Neural cell (in vitro differentiated cells): ENCODE measurements at regions not wholly inside any gene's neighbourhood (a gene's known extent, or its start where the extent isn't known, plus 50 kb on each side); places are given as distances from the start of the nearest gene placed in this dataset.

ENCODE experiments used
- H2AFZ ChIP-seq: fragments of 200-600, 300-800 bp; sonication (generic), shearing (Covaris generic); 2 replicates; pipeline ENCODE4 v1.6.0; 2014; ENCODE audit warnings: low read depth, mild to moderate bottlenecking, antibody characterized with exemption, low read length, moderate library complexity
- H3F3A ChIP-seq: fragments of 200-600 bp; shearing (Covaris generic); 2 replicates; pipeline ENCODE4 v1.6.1; 2016; ENCODE audit warnings: mild to moderate bottlenecking, moderate library complexity, mixed read lengths, antibody characterized with exemption, low read length; ENCODE audit not compliant: insufficient read depth, poor library complexity, severe bottlenecking
- H3K27ac ChIP-seq: fragments of 200-600, 300-800 bp; sonication (generic), shearing (Covaris generic); 2 replicates; pipeline ENCODE4 v1.5.1; 2014; ENCODE audit warnings: mild to moderate bottlenecking, low read length, moderate library complexity
- H3K27me3 ChIP-seq: fragments of 300-800, 200-600 bp; sonication (generic), shearing (Covaris generic); 2 replicates; pipeline ENCODE4 v1.6.0; 2014; ENCODE audit warnings: mild to moderate bottlenecking, low read depth, low read length, moderate library complexity; ENCODE audit not compliant: insufficient read depth
- H3K36me3 ChIP-seq: fragments of 300-800, 200-600 bp; sonication (generic), shearing (Covaris generic); 2 replicates; pipeline ENCODE4 v1.5.1; 2014; ENCODE audit warnings: mild to moderate bottlenecking, antibody characterized with exemption, low read length, moderate library complexity; ENCODE audit not compliant: insufficient read depth
- H3K4me2 ChIP-seq: fragments of 300-800, 200-600 bp; sonication (generic), shearing (Covaris generic); 2 replicates; pipeline ENCODE4 v1.6.0; 2014; ENCODE audit warnings: mild to moderate bottlenecking, low read length
- H3K4me3 ChIP-seq: fragments of 300-800, 200-600 bp; sonication (generic), shearing (Covaris generic); 2 replicates; pipeline ENCODE4 v1.5.1; 2014; ENCODE audit warnings: mild to moderate bottlenecking, low read length, moderate library complexity
- H3K79me2 ChIP-seq: fragments of 200-600 bp; shearing (Covaris generic); replicated peaks from 2 replicates; pipeline ENCODE4 v1.6.0; 2014; ENCODE audit warnings: mild to moderate bottlenecking, low read length, moderate library complexity; ENCODE audit not compliant: insufficient read depth
- H3K9ac ChIP-seq: fragments of 300-800, 200-600 bp; sonication (generic), shearing (Covaris generic); 2 replicates; pipeline ENCODE4 v1.6.1; 2016; ENCODE audit warnings: mild to moderate bottlenecking, low read length, mixed read lengths
- H3K9me2 ChIP-seq: fragments of 200-600 bp; shearing (Covaris generic); 2 replicates; pipeline ENCODE4 v1.6.1; 2016; ENCODE audit warnings: mild to moderate bottlenecking, low read length, mixed read lengths; ENCODE audit not compliant: insufficient read depth
- H3K9me3 ChIP-seq: fragments of 200-600, 300-800 bp; sonication (generic), shearing (Covaris generic); 2 replicates; pipeline ENCODE4 v1.6.1; 2016; ENCODE audit warnings: mild to moderate bottlenecking, mixed run types, low read length, moderate library complexity, mixed read lengths
- H4K20me1 ChIP-seq: fragments of 200-600 bp; shearing (Covaris generic); 2 replicates; pipeline ENCODE4 v1.6.1; 2016; ENCODE audit warnings: mild to moderate bottlenecking, mixed run types; ENCODE audit not compliant: insufficient read depth
- CTCF ChIP-seq: fragments of 450-650 bp; IDR thresholded peaks from 2 replicates; pipeline ENCODE4 v1.5.1; 2014; ENCODE audit warnings: antibody characterized with exemption, mild to moderate bottlenecking, moderate library complexity; ENCODE audit not compliant: poor library complexity, severe bottlenecking
- EP300 ChIP-seq: fragments of 450-650 bp; conservative IDR thresholded peaks from 2 replicates; pipeline ENCODE4 v1.6.1; 2014; ENCODE audit warnings: antibody characterized with exemption, mild to moderate bottlenecking, moderate library complexity; ENCODE audit not compliant: poor library complexity, severe bottlenecking
- EZH2 ChIP-seq: fragments of 200-600, 300-800 bp; shearing (Covaris generic), sonication (generic); IDR thresholded peaks from 2 replicates; pipeline ENCODE4 v1.6.1; 2014; ENCODE audit warnings: antibody characterized with exemption, low read length, borderline replicate concordance, mild to moderate bottlenecking; ENCODE audit not compliant: insufficient read depth, poor library complexity, severe bottlenecking
- MXI1 ChIP-seq: fragments of 450-650 bp; conservative IDR thresholded peaks from 2 replicates; pipeline ENCODE4 v1.6.1; 2014; ENCODE audit warnings: antibody characterized with exemption, mild to moderate bottlenecking; ENCODE audit not compliant: poor library complexity, severe bottlenecking
- POLR2AphosphoS5 ChIP-seq: IDR thresholded peaks from 2 replicates; pipeline ENCODE4 v1.6.1; 2012
- RAD21 ChIP-seq: fragments of 450-650 bp; conservative IDR thresholded peaks from 2 replicates; pipeline ENCODE4 v1.6.1; 2014; ENCODE audit warnings: antibody characterized with exemption, mild to moderate bottlenecking, moderate library complexity
- REST ChIP-seq: IDR thresholded peaks from 2 replicates; pipeline ENCODE4 v1.6.1; 2012; ENCODE audit warnings: borderline replicate concordance
- SMC3 ChIP-seq: fragments of 450-650 bp; conservative IDR thresholded peaks from 2 replicates; pipeline ENCODE4 v1.6.1; 2014; ENCODE audit warnings: antibody characterized with exemption, mild to moderate bottlenecking, moderate library complexity; ENCODE audit not compliant: poor library complexity
- TAF1 ChIP-seq: IDR thresholded peaks from 2 replicates; pipeline ENCODE4 v1.6.1; 2012; ENCODE audit warnings: low read depth

DNA sequence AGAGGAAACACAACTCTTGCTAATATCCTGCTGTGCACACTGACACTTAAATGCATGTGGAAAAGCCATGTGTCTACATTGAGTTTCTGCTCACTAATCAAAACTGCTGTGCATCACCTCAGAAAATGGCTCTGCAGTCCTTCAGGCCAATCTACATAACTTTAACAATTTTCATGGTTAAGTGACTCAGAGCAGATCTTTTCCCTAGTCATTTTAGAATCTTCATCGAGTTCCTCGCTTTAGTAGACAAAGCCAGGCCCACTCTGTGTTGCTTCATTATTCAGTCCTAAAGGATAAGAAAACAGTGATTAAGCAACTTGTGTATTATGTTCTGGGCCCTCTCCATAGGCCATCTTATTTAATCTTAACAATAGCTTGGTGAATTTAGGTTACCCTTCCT lies 250.0 kb downstream of the KCNC2 start:
- Histone ChIP-seq H3K9me2 (no peaks in the 10 kb centered on the region), H2AFZ (no peak overlapping the region), H3K79me2 (no peaks in the 10 kb centered on the region), H3K27ac (no peak overlapping the region), H4K20me1 (no peaks in the 10 kb centered on the region), H3K27me3 (no peaks in the 10 kb centered on the region), H3K9me3 (no peaks in the 10 kb centered on the region), H3K36me3 (no peaks in the 10 kb centered on the region), H3K4me2 (no peak overlapping the region), H3K9ac (no peak overlapping the region), H3F3A (no peaks in the 10 kb centered on the region), H3K4me3 (no peak overlapping the region)
- TF ChIP-seq CTCF (no peak), SMC3 (no peak)

DNA sequence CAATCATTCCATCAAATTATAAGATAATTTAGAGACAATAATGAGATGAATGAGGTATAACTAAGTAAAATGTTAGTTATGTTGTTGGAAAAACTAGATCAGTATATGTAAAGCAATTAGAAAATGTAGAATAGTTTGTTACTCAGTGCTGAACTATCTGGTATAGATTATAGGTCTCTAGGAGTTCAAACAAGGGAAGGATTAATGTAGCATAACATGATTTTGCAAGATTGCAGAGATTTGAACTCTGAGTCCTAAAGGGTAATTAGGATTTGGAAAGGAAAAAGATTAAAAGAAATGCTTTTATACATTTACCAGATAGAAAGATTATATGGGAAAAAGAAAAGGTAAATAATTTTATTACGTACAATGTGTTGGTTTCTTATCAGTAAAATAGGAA lies 246.3 kb downstream of the KCNC2 start:
- Histone ChIP-seq H3K4me3 (no peak overlapping the region), H3K27ac (no peak overlapping the region), H3K79me2 (no peaks in the 10 kb centered on the region), H3K9me2 (no peaks in the 10 kb centered on the region), H4K20me1 (no peaks in the 10 kb centered on the region), H3F3A (no peaks in the 10 kb centered on the region), H3K9me3 (no peaks in the 10 kb centered on the region), H3K27me3 (no peaks in the 10 kb centered on the region), H2AFZ (no peak overlapping the region), H3K36me3 (no peaks in the 10 kb centered on the region), H3K4me2 (no peak overlapping the region), H3K9ac (no peak overlapping the region)
- TF ChIP-seq MXI1: no peak
- no peak for TF ChIP-seq EZH2
- TF ChIP-seq RAD21: no peak
- TF ChIP-seq EP300: no peak
- TF ChIP-seq TAF1: no peak
- TF ChIP-seq SMC3: no peak
- no peak for TF ChIP-seq POLR2AphosphoS5
- TF ChIP-seq CTCF: no peak
- no peak for TF ChIP-seq REST
